IPS-NIHi11 (cell line): ENCODE measurements at regions not wholly inside any gene's neighbourhood (a gene's known extent, or its start where the extent isn't known, plus 50 kb on each side); places are given as distances from the start of the nearest gene placed in this dataset.

Source experiments
- DNase-seq: peaks from one replicate; pipeline ENCODE4 v3.0.0; 2012; ENCODE audit warnings: mixed read lengths, low spot score

- no peak for DNase-seq
These were observed 454.5 kb downstream of the ADAMTS20 start for GRCh38 chr12:43097471-43097870.

GRCh38 chr12:43095669-43096280 is 456.2 kb downstream of the ADAMTS20 start:
- DNase-seq, result no peak

GRCh38 chr12:43094886-43095575 is 457.0 kb downstream of the ADAMTS20 start:
- no peak for DNase-seq

GRCh38 chr12:43090981-43091380 is 461.0 kb downstream of the ADAMTS20 start:
- no peak for DNase-seq

- no peak for DNase-seq
These were observed 464.6 kb downstream of the ADAMTS20 start for GRCh38 chr12:43087195-43088091.

GRCh38 chr12:43079476-43079875 is 472.5 kb downstream of the ADAMTS20 start:
- DNase-seq, result no peak

GRCh38 chr12:43078976-43079375 is 473.0 kb downstream of the ADAMTS20 start:
- no peak for DNase-seq

GRCh38 chr12:43072431-43072830 is 479.6 kb downstream of the ADAMTS20 start:
- DNase-seq, result no peak

- DNase-seq, result no peak
These were observed 480.2 kb upstream of the PRICKLE1 start for GRCh38 chr12:43069768-43070221.

GRCh38 chr12:43066471-43066870 is 476.9 kb upstream of the PRICKLE1 start:
- DNase-seq, result no peak

GRCh38 chr12:43063650-43064049 is 474.1 kb upstream of the PRICKLE1 start:
- DNase-seq, result no peak

GRCh38 chr12:43062201-43062895 is 472.8 kb upstream of the PRICKLE1 start:
- DNase-seq, result no peak

- no peak for DNase-seq
These were observed 471.2 kb upstream of the PRICKLE1 start for GRCh38 chr12:43060742-43061141.

- DNase-seq, result no peak
These were observed 469.1 kb upstream of the PRICKLE1 start for GRCh38 chr12:43058616-43059015.

GRCh38 chr12:43057566-43057965 is 468.0 kb upstream of the PRICKLE1 start:
- no peak for DNase-seq

- DNase-seq, result no peak
These were observed 464.5 kb upstream of the PRICKLE1 start for GRCh38 chr12:43054085-43054484.

GRCh38 chr12:43052441-43052840 is 462.9 kb upstream of the PRICKLE1 start:
- no peak for DNase-seq

- no peak for DNase-seq
These were observed 454.7 kb upstream of the PRICKLE1 start for GRCh38 chr12:43044241-43044640.

GRCh38 chr12:43038991-43039390 is 449.4 kb upstream of the PRICKLE1 start:
- DNase-seq, result no peak

- no peak for DNase-seq
These were observed 440.4 kb upstream of the PRICKLE1 start for GRCh38 chr12:43029971-43030370.

GRCh38 chr12:43028826-43029225 is 439.3 kb upstream of the PRICKLE1 start:
- DNase-seq, result no peak

GRCh38 chr12:43022838-43023237 is 433.3 kb upstream of the PRICKLE1 start:
- DNase-seq, result no peak
